GM23248 (cell line): ENCODE measurements at regions not wholly inside any gene's neighbourhood (a gene's known extent, or its start where the extent isn't known, plus 50 kb on each side); places are given as distances from the start of the nearest gene placed in this dataset.

Source experiments
- DNase-seq: peaks from one replicate; pipeline ENCODE4 v3.0.0-alpha.2; 2015
- H2AFZ ChIP-seq: fragments of 200-600 bp; sonication (generic); 2 replicates; pipeline ENCODE4 v1.6.1; 2016; ENCODE audit warnings: antibody characterized with exemption
- H3F3A ChIP-seq: fragments of 200-600 bp; sonication (generic); 2 replicates; pipeline ENCODE4 v1.6.1; 2016; ENCODE audit warnings: mild to moderate bottlenecking, antibody characterized with exemption, mixed run types; ENCODE audit not compliant: insufficient read depth
- H3K27ac ChIP-seq: fragments of 200-600 bp; sonication (generic); 2 replicates; pipeline ENCODE4 v1.5.1; 2016; ENCODE audit warnings: mild to moderate bottlenecking
- H3K27me3 ChIP-seq: fragments of 200-600 bp; sonication (generic); replicated peaks from 2 replicates; pipeline ENCODE4 v1.6.1; 2016; ENCODE audit warnings: mild to moderate bottlenecking; ENCODE audit not compliant: insufficient read depth
- H3K36me3 ChIP-seq: fragments of 200-600 bp; sonication (generic); 2 replicates; pipeline ENCODE4 v1.6.1; 2016; ENCODE audit warnings: low read depth, mild to moderate bottlenecking
- H3K4me1 ChIP-seq: fragments of 200-600 bp; sonication (generic); 2 replicates; pipeline ENCODE4 v1.6.1; 2016; ENCODE audit warnings: mild to moderate bottlenecking; ENCODE audit not compliant: insufficient read depth
- H3K4me2 ChIP-seq: fragments of 200-600 bp; sonication (generic); one replicate; pipeline ENCODE4 v1.6.1; 2016; ENCODE audit warnings: mild to moderate bottlenecking; ENCODE audit not compliant: unreplicated experiment
- H3K4me3 ChIP-seq: fragments of 200-600 bp; sonication (generic); 2 replicates; pipeline ENCODE4 v1.5.1; 2016; ENCODE audit warnings: mild to moderate bottlenecking
- H3K79me2 ChIP-seq: fragments of 200-600 bp; sonication (generic); 2 replicates; pipeline ENCODE4 v1.6.1; 2016; ENCODE audit warnings: mild to moderate bottlenecking; ENCODE audit not compliant: insufficient read depth
- H3K9ac ChIP-seq: fragments of 200-600 bp; sonication (generic); 2 replicates; pipeline ENCODE4 v1.6.1; 2016; ENCODE audit warnings: mild to moderate bottlenecking
- H3K9me2 ChIP-seq: fragments of 200-600 bp; sonication (generic); 2 replicates; pipeline ENCODE4 v1.6.1; 2016; ENCODE audit warnings: mixed run types, mild to moderate bottlenecking, moderate library complexity; ENCODE audit not compliant: insufficient read depth
- H3K9me3 ChIP-seq: fragments of 200-600 bp; sonication (generic); one replicate; pipeline ENCODE4 v1.6.1; 2017; ENCODE audit warnings: low read depth
- H4K20me1 ChIP-seq: fragments of 200-600 bp; sonication (generic); 2 replicates; pipeline ENCODE4 v1.6.0; 2016; ENCODE audit not compliant: insufficient read depth
- EZH2 ChIP-seq: fragments of 200-600 bp; sonication (generic); IDR thresholded peaks from 2 replicates; pipeline ENCODE4 v1.6.1; 2018; ENCODE audit warnings: antibody characterized with exemption, mild to moderate bottlenecking; ENCODE audit not compliant: insufficient read depth, poor library complexity, severe bottlenecking
- EZH2phosphoT487 ChIP-seq: fragments of 200-600 bp; sonication (generic); IDR thresholded peaks from 2 replicates; pipeline ENCODE4 v1.6.1; 2018; ENCODE audit warnings: antibody characterized with exemption, moderate library complexity, mild to moderate bottlenecking, low read depth; ENCODE audit not compliant: insufficient read depth
- WGBS, 2 experiments: methylation state at CpG; one replicate each; pipeline ENCODE4 v1.1.6; 2015 to 2017; ENCODE audit warnings: low lambda C conversion rate in 2 of 2, low coverage in 1 of 2; ENCODE audit errors: missing lambda C conversion rate in 2 of 2; 5-methylcytosine and 5-hydroxymethylcytosine counted together
- in situ Hi-C: fragments of 300-500 bp; cut with MboI; formaldehyde crosslinking; loops from 2 replicates; pipeline ENCODE4 v1.15.0; 2020

DNA sequence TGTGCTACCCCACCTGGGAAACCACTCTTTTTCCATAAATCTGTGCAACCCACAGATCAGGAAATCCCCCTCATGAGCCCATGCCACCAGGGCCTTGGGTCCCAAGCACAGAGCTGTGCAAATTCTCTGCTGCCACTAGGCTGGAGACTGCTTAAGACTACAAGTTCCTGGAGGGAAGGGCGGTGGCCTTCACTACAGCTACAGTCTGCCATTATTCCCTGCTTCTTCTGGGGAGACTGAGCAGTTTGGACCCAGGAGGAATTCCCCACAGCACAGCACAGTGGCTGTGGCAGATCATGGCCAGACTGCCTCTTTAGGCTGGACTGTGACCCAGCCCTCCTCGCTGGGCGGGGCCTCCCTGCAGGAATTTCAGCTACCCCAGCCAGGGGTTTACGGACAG lies 89.7 kb upstream of the GRB10 start:
- 88 to 90% methylated on average over 4 of the region's 4 CpGs for WGBS, 2 experiments
- no peak overlapping the region for H3K27ac ChIP-seq
- no peaks in the 10 kb centered on the region; the same call in 1 of the 2 replicates for H3K27me3 ChIP-seq
- TF ChIP-seq EZH2phosphoT487 (no peak), EZH2 (no peak)
- H3K4me1 ChIP-seq, result peaks cover 17% of the 10 kb centered on the region
- no peaks in the 10 kb centered on the region for H3K36me3 ChIP-seq
- no peak overlapping the region for H2AFZ ChIP-seq
- H3K4me2 ChIP-seq, result no peak overlapping the region
- H3K9me3 ChIP-seq, result no peaks in the 10 kb centered on the region
- no peak overlapping the region for H3K4me3 ChIP-seq
- H4K20me1 ChIP-seq, result no peaks in the 10 kb centered on the region
- no peaks in the 10 kb centered on the region for H3K79me2 ChIP-seq
- H3K9ac ChIP-seq, result no peak overlapping the region
- no peaks in the 10 kb centered on the region for H3F3A ChIP-seq
- no peaks in the 10 kb centered on the region for H3K9me2 ChIP-seq
- no peak for DNase-seq
- in situ Hi-C loops, result no loop called here

DNA sequence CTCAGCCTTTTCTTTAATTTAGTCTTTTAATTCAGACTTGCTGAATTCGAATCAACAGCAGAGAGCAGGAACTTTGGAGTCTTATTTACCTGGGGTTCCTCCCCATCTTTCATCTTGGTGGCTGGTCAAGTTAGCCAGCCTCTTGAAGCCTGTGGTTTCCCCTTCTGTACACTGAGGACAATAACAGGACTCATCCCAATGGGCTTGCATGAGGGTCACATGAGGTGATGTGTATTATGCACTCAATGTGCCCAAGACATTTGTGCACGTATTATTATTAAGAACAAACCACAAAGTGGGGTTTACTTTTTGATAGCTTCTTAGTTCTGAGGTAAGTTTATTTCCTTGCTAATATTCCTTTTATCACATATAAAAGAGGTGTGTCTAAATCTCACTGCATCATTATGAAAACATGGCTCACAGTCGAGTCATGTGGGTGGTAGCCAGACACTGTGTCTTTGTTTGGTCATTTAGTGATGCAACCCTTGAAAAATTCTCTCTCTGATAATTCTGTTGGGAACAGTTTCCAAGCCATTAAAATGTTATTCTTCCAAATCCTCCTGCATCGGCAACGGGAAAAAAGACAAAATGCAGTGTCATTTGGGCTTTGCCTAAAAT lies 86.5 kb upstream of the GRB10 start:
- TF ChIP-seq EZH2phosphoT487 (no peak), EZH2 (no peak)
- peak overlapping the region; percentile 73 for H3K27ac ChIP-seq
- H3K9ac ChIP-seq, result peak overlapping the region; percentile 61
- no peaks in the 10 kb centered on the region for H3F3A ChIP-seq
- peak; percentile 92 for DNase-seq
- 0 out of 2 replicates have a peak overlapping the region, but pooled peaks have one; percentile 23 for H3K4me3 ChIP-seq
- H3K4me2 ChIP-seq, result peak overlapping the region; percentile 62
- H2AFZ ChIP-seq, result peak overlapping the region; percentile 15; the same call in 1 of the 2 replicates
- no peaks in the 10 kb centered on the region for H3K79me2 ChIP-seq
- in situ Hi-C loops, result no loop called here
- H3K9me3 ChIP-seq, result no peaks in the 10 kb centered on the region
- peaks cover 17% of the 10 kb centered on the region for H3K4me1 ChIP-seq
- H3K9me2 ChIP-seq, result no peaks in the 10 kb centered on the region
- H3K27me3 ChIP-seq, result no peaks in the 10 kb centered on the region
- 11% methylated on average over 5 of the region's 5 CpGs for WGBS, 2 experiments
- no peaks in the 10 kb centered on the region for H3K36me3 ChIP-seq
- H4K20me1 ChIP-seq, result no peaks in the 10 kb centered on the region

DNA sequence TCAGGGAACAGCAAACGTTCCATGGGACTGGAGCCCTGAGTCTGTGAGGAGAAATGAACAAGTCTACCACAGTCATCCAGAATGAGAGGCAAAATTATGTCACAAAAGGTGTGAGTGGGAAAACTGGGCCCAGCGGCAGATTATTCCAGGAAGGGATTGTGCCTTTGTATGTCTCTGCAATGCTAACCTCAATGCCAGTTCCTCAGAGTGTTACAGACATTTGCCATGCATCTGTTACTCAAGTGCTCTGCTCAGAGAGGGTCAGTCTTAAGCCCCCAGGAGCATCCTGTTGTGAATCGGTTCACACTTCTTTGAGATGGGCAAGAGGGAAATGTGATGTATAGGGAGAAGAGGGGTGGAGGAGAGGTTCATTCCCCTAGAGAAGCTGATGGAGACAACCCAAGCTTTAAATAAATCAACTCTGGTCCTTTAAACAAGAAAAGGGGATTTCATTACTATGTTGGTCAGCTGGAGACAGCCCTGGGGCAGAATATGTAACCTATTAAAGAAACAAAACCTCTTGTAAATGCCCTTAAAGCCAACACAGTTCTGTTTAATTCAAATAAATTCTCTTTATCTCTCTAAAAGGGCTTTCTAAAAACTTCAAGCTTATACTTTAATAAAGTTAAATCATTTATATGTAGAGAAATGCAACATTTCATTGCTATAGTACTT lies 85.9 kb upstream of the GRB10 start:
- Histone ChIP-seq H3K27ac (peak overlapping the region; percentile 34), H4K20me1 (no peaks in the 10 kb centered on the region), H3K79me2 (no peaks in the 10 kb centered on the region), H3K4me1 (peaks cover 17% of the 10 kb centered on the region), H3K9me2 (no peaks in the 10 kb centered on the region), H3K36me3 (no peaks in the 10 kb centered on the region), H3K4me3 (no peak overlapping the region), H3K9ac (no peak overlapping the region; the same call in 1 of the 2 replicates), H2AFZ (peak overlapping the region; percentile 15; the same call in 1 of the 2 replicates), H3K9me3 (no peaks in the 10 kb centered on the region), H3K27me3 (no peaks in the 10 kb centered on the region), H3F3A (no peaks in the 10 kb centered on the region), H3K4me2 (peak overlapping the region; percentile 40)
- TF ChIP-seq EZH2phosphoT487 (no peak), EZH2 (no peak)
- peak; percentile 34 for DNase-seq
- WGBS, 2 experiments, result 89 to 96% methylated on average over 3 of the region's 3 CpGs
- in situ Hi-C loops, result no loop called here

- 91 to 92% methylated on average over 4 of the region's 4 CpGs for WGBS, 2 experiments
- no peak overlapping the region for H2AFZ ChIP-seq
- in situ Hi-C loops, result no loop called here
Observed at GRCh38 chr7:50867034-50867356, 84.3 kb upstream of the GRB10 start.

More at GRCh38 chr7:50867034-50867356, 84.3 kb upstream of the GRB10 start:
- Histone ChIP-seq H3K4me3 (no peak overlapping the region), H3K36me3 (no peaks in the 10 kb centered on the region), H3K4me1 (peaks cover 17% of the 10 kb centered on the region), H3K27me3 (no peaks in the 10 kb centered on the region), H3K79me2 (no peaks in the 10 kb centered on the region), H3K9me2 (no peaks in the 10 kb centered on the region), H4K20me1 (no peaks in the 10 kb centered on the region), H3K27ac (no peak overlapping the region), H3K9me3 (no peaks in the 10 kb centered on the region), H3F3A (no peaks in the 10 kb centered on the region), H3K9ac (no peak overlapping the region), H3K4me2 (no peak overlapping the region)
- no peak for DNase-seq
- TF ChIP-seq EZH2phosphoT487, result no peak
- TF ChIP-seq EZH2, result no peak
